GM21423 (cell line): ENCODE measurements at regions not wholly inside any gene's neighbourhood (a gene's known extent, or its start where the extent isn't known, plus 50 kb on each side); places are given as distances from the start of the nearest gene placed in this dataset.
"Not testable (repeated sequence)": the region's sequence is repeated elsewhere in the genome, so short reads cannot be mapped to it uniquely, and the experiment has no call there.

Experiments used
- ATAC-seq: cut with Tn5 transposase; IDR thresholded peaks from one replicate; pipeline ENCODE4 v1.9.1; 2021; ENCODE audit warnings: mild to moderate bottlenecking, moderate library complexity; ENCODE audit not compliant: unreplicated experiment

DNA sequence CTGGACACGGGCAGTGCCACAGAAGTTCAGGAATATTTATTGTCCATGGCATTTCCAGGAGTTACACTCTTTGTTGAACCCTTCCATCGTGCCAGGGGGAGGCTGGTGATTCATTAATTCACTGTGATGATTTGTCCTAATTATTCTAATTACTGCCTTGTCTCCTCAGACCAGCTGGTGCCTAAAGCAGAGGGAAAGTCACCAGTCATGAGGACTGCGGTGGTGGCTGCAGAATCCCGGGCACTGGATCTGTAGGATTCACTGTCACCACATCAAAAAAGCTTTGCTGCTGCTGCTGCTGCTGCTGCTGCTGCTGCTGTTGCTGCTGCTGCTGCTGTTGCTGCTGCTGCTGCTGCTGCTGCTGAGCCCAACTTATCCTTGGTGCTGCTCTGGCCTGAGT, 908.2 kb downstream of the TSN start:
- no peak for ATAC-seq

DNA sequence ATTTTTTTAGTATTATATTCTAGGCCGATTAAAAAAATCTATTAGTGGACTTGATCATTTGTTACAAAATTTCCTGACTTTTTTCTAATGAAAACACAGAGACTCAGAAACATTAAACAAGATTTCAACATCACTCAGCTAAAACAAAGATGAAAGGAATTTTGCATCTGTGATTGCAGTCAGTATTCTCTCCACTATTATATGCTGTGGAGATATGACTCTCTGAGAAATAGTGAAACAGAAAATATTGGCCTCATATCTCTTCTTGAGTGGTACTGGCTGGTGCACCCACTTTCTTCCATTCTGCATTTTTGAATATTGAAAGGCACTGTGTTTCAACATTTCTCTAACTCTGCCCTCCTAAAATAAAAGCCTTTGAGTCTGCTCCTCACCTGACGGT, 914.2 kb downstream of the TSN start:
- ATAC-seq = no peak

DNA sequence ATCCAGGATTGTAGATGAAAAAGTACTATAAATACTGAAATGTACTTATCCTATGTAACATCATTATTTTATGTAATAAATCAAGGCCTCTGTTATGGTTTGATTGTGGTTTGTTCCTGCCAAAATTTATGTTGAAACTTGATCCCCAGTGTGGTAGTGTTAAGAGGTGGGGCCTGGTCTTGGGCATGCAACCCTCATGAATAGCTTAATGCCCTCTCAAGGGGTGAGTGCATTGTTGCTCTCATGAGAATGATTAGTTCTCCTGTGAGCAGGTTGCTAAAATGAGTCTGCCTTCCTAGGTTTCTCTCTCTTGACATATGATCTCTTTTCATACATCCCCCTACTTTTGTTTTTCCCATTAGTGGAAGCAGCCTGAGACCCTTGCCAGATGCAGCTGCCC, 915.4 kb downstream of the TSN start:
- no peak for ATAC-seq

DNA sequence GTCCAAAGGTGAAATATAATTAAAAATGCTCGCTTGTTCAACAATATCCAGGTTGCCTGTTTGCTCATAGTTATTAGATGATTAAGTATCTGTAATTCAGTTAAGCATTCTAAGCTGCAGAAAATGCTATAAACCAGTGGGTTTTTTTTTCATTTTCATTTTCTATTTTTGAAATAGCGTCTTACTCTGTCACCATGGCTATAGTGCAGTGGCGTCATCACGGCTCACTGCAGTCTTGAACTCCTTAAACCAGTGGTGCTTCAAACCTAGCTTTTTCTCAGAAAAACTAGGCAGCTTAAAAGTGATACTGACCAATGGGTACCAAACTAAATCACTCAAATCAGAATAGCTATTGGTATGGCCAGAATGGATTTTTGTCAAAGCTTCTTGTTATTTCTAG, 925.2 kb downstream of the TSN start:
- ATAC-seq = no peak

DNA sequence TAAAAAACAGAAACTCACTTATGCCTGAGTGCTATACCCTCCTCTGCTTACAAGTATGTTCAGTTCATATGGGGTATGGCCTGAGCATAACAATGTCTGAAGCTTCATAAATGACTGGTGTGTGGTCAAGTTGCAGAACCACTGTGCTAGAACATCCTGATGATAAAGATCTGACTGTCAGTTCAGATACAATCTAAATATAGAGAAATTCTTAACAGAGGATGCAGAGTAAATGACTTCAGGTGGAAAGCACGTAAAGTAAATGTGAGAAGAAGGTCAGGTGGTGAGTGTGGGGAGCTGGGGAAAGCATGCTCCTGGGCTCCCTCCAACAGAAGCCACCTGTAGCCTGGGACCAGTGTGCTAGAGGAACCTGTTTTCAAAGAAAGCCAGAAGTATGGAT, 926.2 kb downstream of the TSN start:
- ATAC-seq = peak; percentile 71

DNA sequence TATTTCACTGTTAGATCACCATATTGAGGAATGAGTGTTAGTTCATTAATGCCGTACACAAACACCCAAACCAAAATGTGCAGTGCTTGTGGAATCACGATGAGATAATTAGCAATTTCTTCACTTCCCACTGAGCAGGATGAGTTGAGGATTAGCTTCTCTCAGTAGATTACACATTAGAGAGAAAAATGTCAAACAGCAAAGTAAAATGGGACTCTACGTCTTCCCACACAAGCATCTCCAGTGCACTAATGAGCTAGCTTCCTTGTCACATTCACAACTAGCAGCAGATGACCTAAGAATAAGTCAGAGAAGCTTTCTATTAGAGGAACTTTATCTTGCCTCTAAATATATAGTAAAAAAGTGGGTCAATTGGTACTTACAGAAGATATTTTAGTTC, 926.9 kb downstream of the TSN start:
- no peak for ATAC-seq

DNA sequence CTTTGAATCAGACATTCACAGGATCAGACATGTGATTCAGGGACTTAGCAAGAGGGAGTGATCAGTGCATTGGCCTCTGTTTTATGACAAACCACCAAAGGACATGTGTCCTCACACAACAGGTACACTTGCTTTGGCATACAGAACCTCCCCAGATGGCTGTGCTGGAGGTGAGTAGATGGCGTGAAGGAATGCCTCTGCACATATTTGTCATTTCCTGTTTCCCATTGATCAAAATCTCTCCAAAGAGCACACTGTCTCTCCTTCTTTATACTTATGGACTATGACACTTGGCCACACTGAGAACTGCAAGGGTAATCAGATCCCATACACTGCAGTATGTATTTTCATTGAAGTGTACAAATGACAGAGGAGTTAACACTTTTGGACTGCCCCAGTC, 927.6 kb downstream of the TSN start:
- no peak for ATAC-seq

DNA sequence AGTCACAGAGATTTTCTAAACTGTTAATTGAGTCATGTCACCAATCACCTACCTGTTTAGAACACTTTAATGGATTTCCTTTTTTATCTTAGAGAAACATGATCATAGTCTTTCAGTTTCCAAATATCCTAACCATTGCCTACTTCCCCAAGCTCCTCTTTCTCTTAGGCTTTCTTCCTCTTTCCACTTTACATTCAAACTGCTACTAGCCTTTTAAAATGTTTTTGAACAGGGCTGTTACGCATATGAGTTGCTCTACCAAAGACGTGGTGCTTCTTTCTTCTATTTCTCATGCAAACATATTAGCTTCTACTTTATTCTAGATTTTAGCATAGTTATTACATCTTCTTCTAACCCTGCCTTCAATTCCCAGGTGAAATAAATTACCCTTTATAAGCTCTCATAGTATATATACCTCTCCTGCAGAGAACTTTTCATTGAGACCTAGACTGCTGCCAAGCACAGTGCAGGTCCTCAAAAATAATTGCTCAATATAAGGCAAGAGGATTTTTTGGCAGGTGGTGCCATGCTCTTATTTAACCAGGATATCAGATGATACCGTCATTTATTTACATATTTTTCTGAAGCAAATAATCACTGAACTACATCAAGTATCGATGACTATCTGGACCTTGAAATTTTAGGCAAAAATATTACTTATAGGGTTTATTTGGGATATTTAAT, 937.1 kb downstream of the TSN start:
- ATAC-seq = no peak

DNA sequence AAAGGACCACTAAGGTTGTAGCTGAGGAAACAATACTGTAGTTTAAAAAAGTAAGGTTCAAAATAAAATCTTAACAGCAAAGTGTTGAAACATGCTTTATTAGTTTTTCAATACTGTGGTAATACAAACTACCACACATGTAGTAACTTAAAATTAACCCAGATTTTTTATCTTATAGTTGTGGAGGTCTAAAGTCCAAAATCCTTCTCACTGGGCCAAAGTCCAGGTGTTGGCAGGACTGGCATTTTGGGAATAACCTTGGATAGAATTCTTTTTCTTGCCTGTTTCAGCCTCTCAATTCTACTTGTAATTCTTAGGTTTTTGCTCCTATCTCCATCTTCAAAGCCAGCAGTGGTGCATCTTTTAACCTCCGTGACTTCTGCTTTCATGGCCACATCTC, 942.0 kb downstream of the TSN start:
- ATAC-seq = no peak

DNA sequence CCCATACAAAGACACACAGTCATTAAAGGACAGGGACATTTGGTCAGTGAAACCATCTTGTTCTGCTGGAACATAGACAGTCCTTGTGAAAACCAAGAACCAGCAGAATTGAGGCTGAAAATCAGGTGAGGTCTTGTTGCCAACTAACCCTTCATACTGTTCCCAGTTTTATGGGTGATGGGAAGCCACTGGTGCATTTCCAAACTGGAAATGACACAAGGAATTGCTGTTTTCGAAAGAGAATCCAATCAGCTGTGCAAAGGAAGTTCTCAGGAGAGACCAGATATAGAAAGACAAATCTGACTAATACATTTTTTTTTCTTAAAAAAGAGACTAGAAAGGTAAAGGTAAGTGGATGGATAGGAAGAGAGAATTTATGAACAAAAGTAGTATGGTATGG, 948.2 kb downstream of the TSN start:
- ATAC-seq = no peak

DNA sequence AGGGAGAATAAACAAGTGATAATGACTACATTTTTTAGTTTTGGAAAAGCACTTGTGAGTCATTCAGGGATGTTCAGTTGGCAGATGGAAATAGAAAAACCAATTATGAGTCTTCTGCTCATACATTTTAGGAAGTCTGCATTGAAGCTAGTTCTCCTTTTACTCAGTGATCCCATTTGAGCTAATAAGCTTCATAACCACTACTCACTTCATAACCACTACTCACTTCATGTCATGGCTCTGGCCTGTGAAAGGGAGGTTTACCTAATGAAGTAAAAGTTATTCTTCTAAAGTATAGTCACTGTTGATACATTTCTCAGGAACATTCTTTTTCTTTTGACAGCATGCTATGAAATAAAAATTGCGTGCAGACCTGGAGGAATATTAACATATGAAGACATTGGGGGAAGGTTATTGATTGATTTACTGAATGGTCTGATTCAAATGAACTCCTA, 948.7 kb downstream of the TSN start:
- ATAC-seq = peak; percentile 55

DNA sequence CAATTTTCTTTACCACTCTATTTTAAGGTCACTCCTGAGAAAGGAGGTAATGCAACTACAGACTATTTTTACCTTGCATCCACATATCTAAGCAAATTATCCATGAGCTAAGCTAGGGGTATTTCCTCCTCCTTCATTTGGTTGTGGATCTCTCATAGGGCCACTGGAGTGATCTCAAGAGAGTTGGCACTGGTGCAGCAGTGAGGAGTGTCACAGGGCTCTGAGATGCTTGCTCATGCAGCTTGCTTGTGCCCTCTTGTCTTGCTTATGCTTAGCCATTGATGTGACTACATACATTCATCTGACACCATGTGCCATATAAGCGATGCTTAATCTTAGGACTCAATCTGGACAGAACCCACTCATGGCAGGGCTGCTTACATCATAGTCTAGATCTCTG, 950.3 kb downstream of the TSN start:
- no peak for ATAC-seq

DNA sequence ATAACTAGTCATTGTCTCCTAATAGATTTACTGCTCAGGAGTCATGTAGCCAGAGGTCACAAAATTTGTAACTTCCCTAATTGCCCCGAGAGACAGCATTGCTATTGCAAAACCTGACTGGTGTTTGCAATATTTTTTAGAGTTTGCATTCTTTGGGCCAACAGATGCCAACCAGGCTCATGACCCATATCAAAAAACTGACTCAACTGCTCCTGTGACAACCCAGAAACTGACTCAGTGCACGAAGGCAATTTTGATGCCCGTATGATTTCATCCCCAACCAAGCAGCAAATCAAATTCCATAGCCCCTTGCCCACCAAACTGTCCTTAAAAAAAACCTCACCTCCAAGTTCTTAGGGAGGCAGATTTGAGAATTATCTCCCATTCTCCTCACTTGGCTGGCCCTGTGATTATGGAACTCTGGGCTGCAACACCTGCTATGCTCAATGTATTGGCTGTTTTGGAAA, 951.3 kb downstream of the TSN start:
- ATAC-seq = no peak

DNA sequence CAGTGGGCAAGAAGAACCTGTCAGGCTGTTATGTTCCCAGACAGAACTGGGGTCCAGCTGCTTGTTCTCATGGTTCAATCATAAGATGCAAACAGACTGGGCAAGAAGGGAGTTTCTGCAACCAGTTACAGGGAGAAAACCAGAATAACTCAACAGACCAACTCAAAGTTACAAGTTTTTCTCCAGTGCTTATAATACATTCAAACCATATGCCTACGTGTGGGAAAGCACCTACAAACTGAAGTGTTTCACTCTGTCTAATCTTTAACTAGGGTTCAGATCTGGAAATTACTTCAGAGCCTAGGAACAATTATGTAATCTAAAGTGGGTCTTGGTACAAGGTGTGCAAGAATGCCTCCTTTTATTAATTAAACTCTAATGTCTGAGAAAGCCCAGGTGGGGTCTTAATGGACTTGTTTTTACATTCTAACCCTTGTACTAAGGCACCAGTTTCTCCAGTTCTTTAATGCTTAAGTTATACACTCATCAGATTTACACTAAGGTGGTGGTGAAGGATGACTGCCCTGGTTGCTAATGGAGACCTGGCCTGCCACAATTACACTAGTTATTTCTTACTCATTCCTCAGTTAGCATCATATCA, 951.9 kb downstream of the TSN start:
- peak; percentile 62 for ATAC-seq

DNA sequence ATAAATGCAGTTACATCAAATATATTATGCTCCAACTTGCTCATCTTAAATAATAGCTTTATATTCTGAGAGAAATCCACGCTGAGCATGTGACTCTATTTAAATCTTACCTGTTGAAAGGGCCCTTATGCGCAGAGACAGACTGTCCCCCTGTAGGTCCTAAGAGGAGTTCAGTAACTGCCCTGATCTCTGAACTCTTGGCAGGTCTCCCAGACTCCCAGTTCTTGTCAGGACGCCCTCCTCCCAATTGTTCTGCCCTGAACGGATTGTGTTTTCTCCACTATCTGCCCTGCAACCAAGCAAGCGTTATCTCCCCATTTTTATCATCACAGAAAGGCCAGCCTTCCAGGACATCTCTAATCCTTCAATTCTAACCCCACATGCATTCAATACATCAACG, 954.6 kb downstream of the TSN start:
- ATAC-seq = no peak

DNA sequence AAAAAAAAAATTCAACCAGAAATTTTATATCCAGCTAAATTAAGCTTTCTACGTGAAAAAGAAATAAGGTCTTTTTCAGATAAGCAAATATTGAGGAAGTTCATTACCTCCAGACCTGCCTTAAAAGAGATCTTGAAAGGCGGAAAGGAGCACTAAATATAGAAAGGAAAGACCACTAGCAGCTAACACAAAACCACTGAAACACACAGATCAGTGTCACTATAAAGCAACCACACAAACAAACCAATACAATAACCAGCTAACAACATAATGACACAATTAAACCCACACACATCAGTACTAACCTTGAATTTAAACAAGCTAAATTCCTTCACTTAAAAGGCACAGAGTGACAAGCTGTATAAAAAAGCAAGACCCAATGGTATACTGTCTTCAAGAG, 958.3 kb downstream of the TSN start:
- no peak for ATAC-seq

DNA sequence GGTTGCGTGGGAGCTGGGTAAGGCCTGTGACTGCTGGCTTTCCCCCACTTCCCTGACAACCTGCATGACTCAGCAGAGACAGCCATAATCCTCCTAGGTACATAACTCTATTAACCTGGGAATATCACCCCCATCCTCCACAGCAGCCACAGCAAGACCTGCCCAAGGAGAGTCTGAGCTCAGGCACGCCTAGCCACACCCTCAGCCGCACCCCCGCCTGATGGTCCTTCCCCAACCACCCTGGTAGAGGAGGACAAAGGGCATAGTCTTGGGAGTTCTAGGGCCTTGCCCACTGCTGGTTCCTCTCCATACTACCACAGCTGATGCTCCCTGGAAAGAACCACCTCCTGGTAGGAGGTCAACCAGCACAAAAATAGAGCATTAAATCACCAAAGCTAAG, 965.4 kb downstream of the TSN start:
- not testable (repeated sequence) for ATAC-seq

DNA sequence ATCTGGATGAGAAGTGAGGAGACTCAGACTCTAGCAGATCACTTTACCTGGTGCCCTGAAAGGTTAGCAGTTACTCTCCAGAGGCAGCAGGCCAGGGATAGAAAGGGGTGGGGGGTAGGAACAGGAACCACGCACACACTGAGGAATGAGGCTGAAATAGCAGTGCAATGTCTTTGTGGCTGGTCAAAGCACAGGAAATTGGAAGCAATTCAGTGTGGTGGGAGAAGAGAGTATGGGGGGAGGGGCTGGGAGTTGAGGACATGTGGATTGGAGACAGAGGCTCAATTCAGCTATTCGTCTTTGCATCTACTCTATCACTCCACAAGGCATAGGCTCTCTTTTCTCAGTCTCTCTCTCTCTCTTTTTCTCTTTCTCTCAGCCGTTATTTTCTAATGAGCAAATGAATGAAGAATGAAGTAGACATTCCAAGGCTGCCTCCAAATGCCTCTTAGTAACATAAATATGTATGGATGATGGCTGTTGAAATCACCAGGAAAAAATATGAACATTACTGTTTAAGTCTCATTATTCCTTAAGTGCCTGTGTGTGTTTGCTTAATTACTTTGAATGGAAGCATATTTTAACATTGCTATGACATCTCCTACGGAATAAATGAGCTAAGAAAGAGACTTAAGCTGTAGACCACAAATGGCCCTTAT, 979.4 kb downstream of the TSN start:
- ATAC-seq = no peak

DNA sequence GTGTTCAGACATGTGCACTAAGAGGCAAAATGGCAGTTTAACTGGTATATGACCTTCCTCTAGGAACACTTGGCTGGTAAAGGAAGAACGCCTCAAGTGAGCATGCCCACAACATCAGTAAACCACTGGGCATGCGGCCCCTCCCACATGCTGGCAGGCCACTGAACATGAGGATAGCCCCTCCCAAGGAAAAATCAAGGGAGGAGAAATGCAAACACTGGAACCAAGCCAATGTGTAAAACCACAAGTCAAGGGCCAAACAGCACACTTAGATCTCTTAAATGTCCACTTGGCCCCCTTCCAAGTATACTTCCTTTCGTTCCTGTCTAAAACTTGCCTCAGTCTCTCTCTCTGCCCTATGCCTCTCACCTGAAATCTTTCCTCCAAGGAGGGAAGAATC, 980.8 kb downstream of the TSN start:
- ATAC-seq = no peak

DNA sequence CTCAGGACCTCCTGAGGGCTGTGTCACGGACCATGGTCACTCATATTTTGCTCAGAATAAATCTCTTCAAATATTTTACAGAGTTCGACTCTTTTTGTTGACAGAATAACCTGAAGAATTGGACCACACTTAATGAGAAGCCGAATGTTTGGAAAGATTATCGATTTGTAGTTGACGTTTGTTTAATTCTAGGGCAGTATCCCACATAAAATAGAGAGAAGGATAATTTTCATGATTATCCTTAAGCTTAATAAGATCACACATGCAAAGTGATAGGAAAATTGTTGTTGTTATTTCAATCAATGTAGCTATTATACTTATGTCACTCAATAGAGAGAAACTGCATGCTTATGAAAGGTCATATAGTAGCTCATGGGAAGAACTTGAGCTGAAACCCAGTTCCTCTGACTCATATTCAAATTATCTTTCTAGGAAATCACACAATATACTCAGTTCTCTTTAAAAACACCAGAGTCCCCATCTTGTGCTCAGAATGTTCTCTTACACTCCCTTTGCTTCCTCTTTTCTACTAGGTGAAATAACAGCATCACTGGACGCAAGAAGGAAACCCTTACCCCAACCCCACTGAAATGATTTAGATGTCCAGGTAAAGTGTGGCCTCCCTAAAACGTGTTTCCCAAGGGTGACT, 982.1 kb downstream of the TSN start:
- peak; percentile 82 for ATAC-seq

DNA sequence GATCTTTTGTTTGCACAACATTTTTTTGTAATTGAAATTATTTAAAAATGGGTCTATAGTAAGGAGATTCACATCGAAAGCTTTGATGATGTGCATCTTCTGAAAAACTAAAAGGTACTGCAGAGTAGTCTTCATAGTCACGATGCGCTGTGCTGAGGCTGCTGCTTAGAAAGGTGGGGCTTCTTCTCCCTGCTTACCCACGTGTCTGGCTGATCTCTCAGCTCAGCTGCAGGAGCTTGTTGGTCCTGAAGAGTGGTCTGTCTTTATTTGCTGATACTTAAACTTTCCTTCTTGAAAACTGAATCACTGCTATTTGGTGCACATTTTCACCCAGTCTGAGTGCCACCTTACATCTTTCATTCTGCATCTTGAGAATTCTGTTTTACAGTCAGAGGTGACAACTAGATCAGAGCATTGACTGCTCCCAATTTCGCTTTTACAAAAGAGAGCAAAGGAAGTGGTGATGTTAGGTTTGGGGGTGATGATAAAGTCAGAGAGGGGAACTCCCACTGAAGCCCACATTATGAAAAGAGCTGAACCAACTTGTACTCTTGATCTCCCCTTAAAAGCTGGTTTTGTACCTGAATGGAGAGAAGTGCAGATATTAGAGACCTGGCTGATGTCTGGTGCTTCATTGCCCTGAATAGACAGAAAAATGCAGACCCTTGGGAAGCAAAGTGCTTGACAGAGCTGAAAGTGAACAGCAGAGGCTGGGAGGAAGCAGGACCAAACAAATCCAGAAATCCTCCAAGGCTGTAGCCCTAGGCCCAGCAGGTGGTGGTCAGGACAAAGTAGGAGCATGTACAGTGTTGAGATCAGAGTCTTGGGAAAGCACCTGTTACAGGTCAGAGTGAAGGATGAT, 984.5 kb downstream of the TSN start:
- no peak for ATAC-seq
